ENCODE measurements at regions not wholly inside any gene's neighbourhood (a gene's known extent, or its start where the extent isn't known, plus 50 kb on each side); places are given as distances from the start of the nearest gene placed in this dataset.

DNA sequence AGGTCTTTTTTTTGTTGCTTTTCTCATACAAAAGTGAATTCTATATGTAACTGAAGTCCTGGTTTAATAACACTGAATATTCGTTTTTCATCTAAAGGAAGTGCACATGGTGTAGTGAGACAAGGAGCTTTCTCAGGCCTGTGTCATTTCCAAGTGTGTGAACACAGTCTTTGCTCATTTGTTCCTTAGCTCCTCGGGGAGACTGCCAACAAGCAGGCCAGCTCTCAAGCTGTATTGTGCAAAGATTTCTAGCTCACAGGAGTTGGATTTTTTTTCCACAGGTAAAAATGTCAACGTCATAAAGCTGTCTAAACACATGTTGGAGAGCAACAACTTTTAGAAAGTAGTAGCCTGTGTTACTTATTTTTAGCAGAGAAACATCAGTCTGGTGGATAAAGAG is 87.8 kb upstream of the S1PR1 start:
- no peak for TF ChIP-seq CTCF (IDR thresholded peaks at IDR 0.05; ENCODE audit: unreplicated experiment)
- H3K36me3 Mint-ChIP-seq (ENCODE audit: low read depth, unreplicated experiment) = no peaks in the 10 kb centered on the region
- no peaks in the 10 kb centered on the region for H3K27me3 Mint-ChIP-seq (ENCODE audit: unreplicated experiment)
- DNase-seq (ENCODE audit: low spot score) = no peak
- H3K4me3 Mint-ChIP-seq (ENCODE audit: unreplicated experiment) = no peak overlapping the region
- H3K4me1 Mint-ChIP-seq (ENCODE audit: unreplicated experiment) = peaks cover 22% of the 10 kb centered on the region
- H3K27ac Mint-ChIP-seq (ENCODE audit: unreplicated experiment) = no peak overlapping the region
- H3K9me3 Mint-ChIP-seq (ENCODE audit: unreplicated experiment) = no peaks in the 10 kb centered on the region

- no peak for DNase-seq (ENCODE audit: low spot score)
- Mint-ChIP-seq H3K9me3 (ENCODE audit: unreplicated experiment) (no peaks in the 10 kb centered on the region), H3K36me3 (ENCODE audit: low read depth, unreplicated experiment) (no peaks in the 10 kb centered on the region), H3K27ac (ENCODE audit: unreplicated experiment) (no peak overlapping the region), H3K27me3 (ENCODE audit: unreplicated experiment) (no peaks in the 10 kb centered on the region), H3K4me3 (ENCODE audit: unreplicated experiment) (no peak overlapping the region), H3K4me1 (ENCODE audit: unreplicated experiment) (peaks cover 22% of the 10 kb centered on the region)
- TF ChIP-seq CTCF (IDR thresholded peaks at IDR 0.05; ENCODE audit: unreplicated experiment) = no peak
Measured at GRCh38 chr1:101147381-101147780, 89.4 kb upstream of the S1PR1 start.

- Mint-ChIP-seq H3K4me3 (ENCODE audit: unreplicated experiment) (no peak overlapping the region), H3K27me3 (ENCODE audit: unreplicated experiment) (no peaks in the 10 kb centered on the region), H3K36me3 (ENCODE audit: low read depth, unreplicated experiment) (no peaks in the 10 kb centered on the region), H3K27ac (ENCODE audit: unreplicated experiment) (no peak overlapping the region), H3K9me3 (ENCODE audit: unreplicated experiment) (no peaks in the 10 kb centered on the region), H3K4me1 (ENCODE audit: unreplicated experiment) (peaks cover 14% of the 10 kb centered on the region)
- TF ChIP-seq CTCF (IDR thresholded peaks at IDR 0.05; ENCODE audit: unreplicated experiment) = no peak
- no peak for DNase-seq (ENCODE audit: low spot score)
Measured at GRCh38 chr1:101145449-101145820, 91.4 kb upstream of the S1PR1 start.

GRCh38 chr1:101144671-101145448 is 92.0 kb upstream of the S1PR1 start:
- Mint-ChIP-seq H3K27ac (ENCODE audit: unreplicated experiment) (no peak overlapping the region), H3K9me3 (ENCODE audit: unreplicated experiment) (no peaks in the 10 kb centered on the region), H3K27me3 (ENCODE audit: unreplicated experiment) (no peaks in the 10 kb centered on the region), H3K4me3 (ENCODE audit: unreplicated experiment) (no peak overlapping the region), H3K36me3 (ENCODE audit: low read depth, unreplicated experiment) (no peaks in the 10 kb centered on the region), H3K4me1 (ENCODE audit: unreplicated experiment) (peaks cover 13% of the 10 kb centered on the region)
- no peak for DNase-seq (ENCODE audit: low spot score)
- no peak for TF ChIP-seq CTCF (IDR thresholded peaks at IDR 0.05; ENCODE audit: unreplicated experiment)

- H3K27me3 Mint-ChIP-seq (ENCODE audit: unreplicated experiment) = no peaks in the 10 kb centered on the region
- no peak overlapping the region for H3K27ac Mint-ChIP-seq (ENCODE audit: unreplicated experiment)
- H3K4me1 Mint-ChIP-seq (ENCODE audit: unreplicated experiment) = peaks cover 15% of the 10 kb centered on the region
- DNase-seq (ENCODE audit: low spot score) = no peak
- H3K9me3 Mint-ChIP-seq (ENCODE audit: unreplicated experiment) = no peaks in the 10 kb centered on the region
- TF ChIP-seq CTCF (IDR thresholded peaks at IDR 0.05; ENCODE audit: unreplicated experiment) = no peak
- H3K4me3 Mint-ChIP-seq (ENCODE audit: unreplicated experiment) = no peak overlapping the region
- H3K36me3 Mint-ChIP-seq (ENCODE audit: low read depth, unreplicated experiment) = no peaks in the 10 kb centered on the region
Measured at GRCh38 chr1:101142244-101142643, 94.6 kb upstream of the S1PR1 start.
